CD4-positive, alpha-beta T cell (primary cell): ENCODE measurements at regions not wholly inside any gene's neighbourhood (a gene's known extent, or its start where the extent isn't known, plus 50 kb on each side); places are given as distances from the start of the nearest gene placed in this dataset.

ENCODE experiments used
- ATAC-seq: fragments of 200-7000 bp; cut with Tn5 transposase; one replicate; pipeline ENCODE4 v1.10.0; 2022; ENCODE audit warnings: mild to moderate bottlenecking; ENCODE audit not compliant: poor library complexity
- CTCF ChIA-PET: fragments of 350-600 bp; sonication (Branson Sonifier 250); formaldehyde crosslinking; loops from one replicate; lab custom pipeline; 2021; ENCODE audit warnings: antibody characterized with exemption, inconsistent platforms; lab: Charles Lee
- POLR2A ChIA-PET: fragments of 350-600 bp; sonication (Branson Sonifier 250); formaldehyde crosslinking; loops from one replicate; lab custom pipeline; 2021; ENCODE audit warnings: antibody characterized with exemption, inconsistent platforms; lab: Charles Lee
- DNase-seq, 14 experiments: peaks; one replicate each; pipeline ENCODE4 v3.0.0-alpha.2; 2013 to 2020; ENCODE audit warnings: mixed read lengths in 2 of 14
- H3K27ac ChIP-seq, 2 donors: one replicate each; pipeline versions ENCODE4 v1.5.1 to v1.7.0; 2013; ENCODE audit warnings: low read length in 2 of 2, low read depth in 1 of 2, mild to moderate bottlenecking in 1 of 2
- H3K27me3 ChIP-seq, 2 experiments: 1 replicate in 1 of 2; 2 replicates in 1 of 2; pipeline versions ENCODE4 v1.6.1 to v1.7.0; 2013; ENCODE audit warnings: low read length in 2 of 2, control low read depth in 1 of 2, mild to moderate bottlenecking in 1 of 2, moderate library complexity in 1 of 2; ENCODE audit not compliant: insufficient read depth in 2 of 2, control insufficient read depth in 1 of 2
- H3K36me3 ChIP-seq: one replicate; pipeline ENCODE4 v1.6.1; 2013; ENCODE audit warnings: low read length, control low read depth; ENCODE audit not compliant: insufficient read depth
- H3K4me1 ChIP-seq: one replicate; pipeline ENCODE4 v1.6.1; 2013; ENCODE audit warnings: low read length, control low read depth; ENCODE audit not compliant: insufficient read depth
- H3K4me3 ChIP-seq: one replicate; pipeline ENCODE4 v1.5.1; 2013; ENCODE audit warnings: mild to moderate bottlenecking, low read length, moderate library complexity
- H3K9me3 ChIP-seq, 2 experiments: 1 replicate in 1 of 2; 2 replicates in 1 of 2; pipeline versions ENCODE4 v1.6.1 to v1.7.0; 2013; ENCODE audit warnings: low read length in 2 of 2, mild to moderate bottlenecking in 2 of 2, control low read depth in 1 of 2, moderate library complexity in 1 of 2; ENCODE audit not compliant: control insufficient read depth in 1 of 2, insufficient read depth in 1 of 2
- H3K27ac Mint-ChIP-seq: one replicate; pipeline ENCODE4 v1.8.0; 2020; ENCODE audit warnings: mixed read lengths
- H3K27me3 Mint-ChIP-seq: one replicate; pipeline ENCODE4 v1.8.0; 2021; ENCODE audit warnings: mixed read lengths
- H3K36me3 Mint-ChIP-seq: one replicate; pipeline ENCODE4 v1.8.0; 2021; ENCODE audit warnings: low read depth, mixed read lengths
- H3K4me1 Mint-ChIP-seq: one replicate; pipeline ENCODE4 v1.8.0; 2021; ENCODE audit warnings: low read depth, mixed read lengths
- H3K4me3 Mint-ChIP-seq: one replicate; pipeline ENCODE4 v1.8.0; 2020; ENCODE audit warnings: mild to moderate bottlenecking, mixed read lengths
- H3K9me3 Mint-ChIP-seq: one replicate; pipeline ENCODE4 v1.8.0; 2020; ENCODE audit warnings: mixed read lengths
- CTCF ChIP-seq: fragments of 200-600 bp; IDR thresholded peaks from one replicate; pipeline ENCODE4 v1.8.0; 2022; ENCODE audit warnings: antibody characterized with exemption, mild to moderate bottlenecking
- intact Hi-C, 2 experiments: fragments of 100-400 bp; cut with DNase I in 1 of 2; cut with micrococcal nuclease in 1 of 2; formaldehyde crosslinking; loops; one replicate each; pipeline versions ENCODE4 v1.15.1 to v1.9.0; 2023 to 2025; cut with DNase I, micrococcal nuclease

GRCh38 chr9:135343136-135343535, 136.4 kb upstream of the PPP1R26 start:
- H3K4me1 ChIP-seq = no peaks in the 10 kb centered on the region
- DNase-seq = no peak
- peaks cover 0 to 6% of the 10 kb centered on the region in 2 experiments for H3K27me3 ChIP-seq
- intact Hi-C loops = loop anchor here in 1 of 2 experiments (5.0 to 10.0 kb wide), 2 partner anchors 896 to 1168 kb away; no protein-coding TSS in a partner anchor
- Mint-ChIP-seq H3K4me1 (no peaks in the 10 kb centered on the region), H3K27me3 (peaks cover 10% of the 10 kb centered on the region), H3K9me3 (no peaks in the 10 kb centered on the region), H3K4me3 (no peak overlapping the region), H3K27ac (no peak overlapping the region), H3K36me3 (no peaks in the 10 kb centered on the region)
- H3K36me3 ChIP-seq = no peaks in the 10 kb centered on the region
- ChIA-PET CTCF (no interaction called here), POLR2A (no interaction called here)
- no peak for ATAC-seq
- no peak for TF ChIP-seq CTCF
- H3K9me3 ChIP-seq = no peaks in the 10 kb centered on the region
- no peak overlapping the region for H3K4me3 ChIP-seq
- no peak overlapping the region for H3K27ac ChIP-seq

- H3K4me1 ChIP-seq = no peaks in the 10 kb centered on the region
- DNase-seq = peak; percentile 13 to 59 (median 28)
- H3K4me3 Mint-ChIP-seq = no peak overlapping the region
- no peaks in the 10 kb centered on the region for H3K36me3 Mint-ChIP-seq
- CTCF ChIA-PET = no interaction called here
- no peak overlapping the region for H3K27ac ChIP-seq
- peak; percentile 73 for TF ChIP-seq CTCF
- H3K27ac Mint-ChIP-seq = no peak overlapping the region
- peaks cover 10% of the 10 kb centered on the region for H3K27me3 Mint-ChIP-seq
- ATAC-seq = no peak
- H3K9me3 ChIP-seq = no peaks in the 10 kb centered on the region
- H3K27me3 ChIP-seq = peaks cover 0 to 6% of the 10 kb centered on the region in 2 experiments
- POLR2A ChIA-PET = no interaction called here
- H3K9me3 Mint-ChIP-seq = no peaks in the 10 kb centered on the region
- no peaks in the 10 kb centered on the region for H3K4me1 Mint-ChIP-seq
- no peak overlapping the region for H3K4me3 ChIP-seq
- intact Hi-C loops = loop anchor here (1.0 to 10.0 kb wide), 3 partner anchors 895 to 1169 kb away; no protein-coding TSS in a partner anchor
- no peaks in the 10 kb centered on the region for H3K36me3 ChIP-seq
These were observed 135.6 kb upstream of the PPP1R26 start for GRCh38 chr9:135343837-135344522.

GRCh38 chr9:135344523-135344901, 135.1 kb upstream of the PPP1R26 start:
- H3K9me3 Mint-ChIP-seq = no peaks in the 10 kb centered on the region
- H3K27me3 ChIP-seq = peaks cover 0 to 6% of the 10 kb centered on the region in 2 experiments
- no peaks in the 10 kb centered on the region for H3K4me1 Mint-ChIP-seq
- no peak overlapping the region for H3K27ac Mint-ChIP-seq
- no peaks in the 10 kb centered on the region for H3K4me1 ChIP-seq
- peaks cover 10% of the 10 kb centered on the region for H3K27me3 Mint-ChIP-seq
- CTCF ChIA-PET = no interaction called here
- TF ChIP-seq CTCF = no peak
- no peaks in the 10 kb centered on the region for H3K36me3 Mint-ChIP-seq
- no peak for DNase-seq
- H3K4me3 ChIP-seq = no peak overlapping the region
- no peak overlapping the region for H3K27ac ChIP-seq
- peaks cover 0 to 3% of the 10 kb centered on the region in 2 experiments for H3K9me3 ChIP-seq
- H3K36me3 ChIP-seq = no peaks in the 10 kb centered on the region
- no peak for ATAC-seq
- intact Hi-C loops = loop anchor here (1.0 to 10.0 kb wide), 3 partner anchors 895 to 1170 kb away; no protein-coding TSS in a partner anchor
- no peak overlapping the region for H3K4me3 Mint-ChIP-seq
- POLR2A ChIA-PET = no interaction called here
